ENCODE measurements at regions not wholly inside any gene's neighbourhood (a gene's known extent, or its start where the extent isn't known, plus 50 kb on each side); places are given as distances from the start of the nearest gene placed in this dataset.

- DNase-seq (ENCODE audit: low spot score) = no peak
These were observed 50.0 kb upstream of the LCTL start for GRCh38 chr15:66615846-66616245.

GRCh38 chr15:66617137-66618090 is 51.6 kb upstream of the LCTL start:
- DNase-seq (ENCODE audit: low spot score) = peak; percentile 66

GRCh38 chr15:66619152-66619903 is 53.5 kb upstream of the LCTL start:
- peak; percentile 20 for DNase-seq (ENCODE audit: low spot score)

GRCh38 chr15:66620341-66620740 is 54.5 kb upstream of the LCTL start:
- no peak for DNase-seq (ENCODE audit: low spot score)

GRCh38 chr15:66620744-66621344 is 55.0 kb upstream of the LCTL start:
- no peak for DNase-seq (ENCODE audit: low spot score)

GRCh38 chr15:66621491-66622467 is 56.0 kb upstream of the LCTL start:
- DNase-seq (ENCODE audit: low spot score) = no peak

GRCh38 chr15:66622591-66623022 is 56.8 kb upstream of the LCTL start:
- no peak for DNase-seq (ENCODE audit: low spot score)

- DNase-seq (ENCODE audit: low spot score) = no peak
These were observed 58.1 kb upstream of the LCTL start for GRCh38 chr15:66623801-66624453.

- no peak for DNase-seq (ENCODE audit: low spot score)
These were observed 59.7 kb upstream of the LCTL start for GRCh38 chr15:66625531-66625930.

GRCh38 chr15:66625974-66626373 is 60.2 kb upstream of the LCTL start:
- DNase-seq (ENCODE audit: low spot score) = no peak

GRCh38 chr15:66628976-66629723 is 63.4 kb upstream of the LCTL start:
- no peak for DNase-seq (ENCODE audit: low spot score)

- no peak for DNase-seq (ENCODE audit: low spot score)
These were observed 64.2 kb upstream of the LCTL start for GRCh38 chr15:66629817-66630576.

GRCh38 chr15:66630801-66631351 is 65.1 kb upstream of the LCTL start:
- no peak for DNase-seq (ENCODE audit: low spot score)

- DNase-seq (ENCODE audit: low spot score) = no peak
These were observed 65.9 kb upstream of the LCTL start for GRCh38 chr15:66631616-66632263.

- DNase-seq (ENCODE audit: low spot score) = no peak
These were observed 67.5 kb upstream of the LCTL start for GRCh38 chr15:66633041-66633937.

GRCh38 chr15:66633938-66634250 is 68.1 kb upstream of the LCTL start:
- DNase-seq (ENCODE audit: low spot score) = no peak

GRCh38 chr15:66634540-66634939 is 67.5 kb upstream of the SMAD6 start:
- DNase-seq (ENCODE audit: low spot score) = no peak

GRCh38 chr15:66635006-66635405 is 67.0 kb upstream of the SMAD6 start:
- DNase-seq (ENCODE audit: low spot score) = no peak

All from putamen (tissue), 1 donor.